ENCODE measurements at regions not wholly inside any gene's neighbourhood (a gene's known extent, or its start where the extent isn't known, plus 50 kb on each side); places are given as distances from the start of the nearest gene placed in this dataset.

- no peak for FAIRE-seq
Observed at GRCh38 chr10:85510682-85511081, 855.9 kb downstream of the GRID1 start.

- no peak for FAIRE-seq
Observed at GRCh38 chr10:85513436-85513835, 853.2 kb downstream of the GRID1 start.

- FAIRE-seq = no peak
Observed at GRCh38 chr10:85515316-85515715, 851.3 kb downstream of the GRID1 start.

GRCh38 chr10:85524001-85524666 is 842.5 kb downstream of the GRID1 start:
- FAIRE-seq = no peak

GRCh38 chr10:85527616-85528317 is 838.8 kb downstream of the GRID1 start:
- FAIRE-seq = no peak

GRCh38 chr10:85528318-85528652 is 838.3 kb downstream of the GRID1 start:
- FAIRE-seq = no peak

- no peak for FAIRE-seq
Observed at GRCh38 chr10:85531706-85532105, 834.9 kb downstream of the GRID1 start.

- FAIRE-seq = no peak
Observed at GRCh38 chr10:85532773-85533172, 833.8 kb downstream of the GRID1 start.

GRCh38 chr10:85535926-85536325 is 830.7 kb downstream of the GRID1 start:
- FAIRE-seq = no peak

GRCh38 chr10:85537561-85537960 is 829.0 kb downstream of the GRID1 start:
- no peak for FAIRE-seq

GRCh38 chr10:85538601-85539000 is 828.0 kb downstream of the GRID1 start:
- FAIRE-seq = no peak

GRCh38 chr10:85542152-85542551 is 824.4 kb downstream of the GRID1 start:
- FAIRE-seq = no peak

- no peak for FAIRE-seq
Observed at GRCh38 chr10:85542936-85543730, 823.5 kb downstream of the GRID1 start.

- FAIRE-seq = no peak
Observed at GRCh38 chr10:85544956-85545355, 821.6 kb downstream of the GRID1 start.

GRCh38 chr10:85545874-85546273 is 820.7 kb downstream of the GRID1 start:
- no peak for FAIRE-seq

- FAIRE-seq = no peak
Observed at GRCh38 chr10:85547460-85548023, 819.1 kb downstream of the GRID1 start.

- FAIRE-seq = peak; percentile 86
Observed at GRCh38 chr10:85548034-85548433, 818.6 kb downstream of the GRID1 start.
